ENCODE measurements at regions not wholly inside any gene's neighbourhood (a gene's known extent, or its start where the extent isn't known, plus 50 kb on each side); places are given as distances from the start of the nearest gene placed in this dataset.

DNA sequence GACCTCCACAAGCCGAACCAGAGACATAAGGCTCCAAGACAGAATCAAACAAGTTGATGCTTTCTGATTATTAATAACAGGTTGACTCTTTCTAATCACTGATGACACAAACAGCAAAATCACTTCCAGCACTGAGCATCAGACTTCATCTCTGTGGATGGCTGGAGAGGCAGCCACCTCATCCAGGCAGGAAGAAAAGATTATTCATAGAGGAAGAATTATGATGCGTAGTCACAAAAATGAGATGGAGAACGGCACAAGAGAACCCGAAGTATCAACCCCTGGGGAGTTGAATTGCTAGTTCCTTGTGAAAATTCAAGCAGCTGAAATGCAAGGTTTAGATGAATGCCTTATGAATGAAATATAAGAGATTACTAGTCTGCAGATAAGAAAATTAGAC lies 49.9 kb upstream of the LMCD1 start:
- no peaks in the 10 kb centered on the region for H3K36me3 Mint-ChIP-seq
- H3K4me3 Mint-ChIP-seq: no peak overlapping the region
- no peaks in the 10 kb centered on the region for H3K4me1 Mint-ChIP-seq
- no peak for DNase-seq (ENCODE audit: low spot score in 2 of 2, unreplicated experiment in 2 of 2)
- TF ChIP-seq CTCF (IDR thresholded peaks at IDR 0.05; ENCODE audit: unreplicated experiment): no peak
- H3K9me3 Mint-ChIP-seq: peaks cover 5% of the 10 kb centered on the region
- no peak overlapping the region for H3K27ac Mint-ChIP-seq
- H3K27me3 Mint-ChIP-seq (ENCODE audit: low read depth): no peaks in the 10 kb centered on the region

All from mesothelial cell of epicardium (in vitro differentiated cells).